Left renal cortex interstitium (tissue), 4 donors: ENCODE measurements at regions not wholly inside any gene's neighbourhood (a gene's known extent, or its start where the extent isn't known, plus 50 kb on each side); places are given as distances from the start of the nearest gene placed in this dataset.
"Not testable (repeated sequence)": the region's sequence is repeated elsewhere in the genome, so short reads cannot be mapped to it uniquely, and the experiment has no call there.

Source experiments
- DNase-seq, 4 donors: peaks; one replicate each; pipeline ENCODE4 v3.0.0-alpha.2; 2013; ENCODE audit warnings: low read depth in 4 of 4, low spot score in 2 of 4, missing footprints in 1 of 4

- DNase-seq = no peak
Observed at GRCh38 chr12:5163661-5164060, 120.0 kb downstream of the KCNA5 start.

GRCh38 chr12:5165296-5165970 is 121.8 kb downstream of the KCNA5 start:
- DNase-seq = no peak

- DNase-seq = no peak
Observed at GRCh38 chr12:5166976-5167375, 123.3 kb downstream of the KCNA5 start.

- DNase-seq = no peak
Observed at GRCh38 chr12:5168148-5168547, 124.5 kb downstream of the KCNA5 start.

GRCh38 chr12:5170844-5171243 is 127.2 kb downstream of the KCNA5 start:
- no peak for DNase-seq

GRCh38 chr12:5171701-5172100 is 128.0 kb downstream of the KCNA5 start:
- DNase-seq = peak in 3 of 4 donors; percentile 30 to 58 (median 41)

- DNase-seq = no peak
Observed at GRCh38 chr12:5172886-5173285, 129.2 kb downstream of the KCNA5 start.

- no peak for DNase-seq
Observed at GRCh38 chr12:5173511-5174011, 129.9 kb downstream of the KCNA5 start.

GRCh38 chr12:5175415-5175814 is 131.7 kb downstream of the KCNA5 start:
- not testable (repeated sequence) for DNase-seq

- DNase-seq = no peak
Observed at GRCh38 chr12:5176036-5176435, 132.4 kb downstream of the KCNA5 start.

GRCh38 chr12:5177096-5177495 is 133.4 kb downstream of the KCNA5 start:
- no peak for DNase-seq

- no peak for DNase-seq
Observed at GRCh38 chr12:5177731-5178130, 134.1 kb downstream of the KCNA5 start.

- DNase-seq = no peak
Observed at GRCh38 chr12:5178571-5178970, 134.9 kb downstream of the KCNA5 start.

- no peak for DNase-seq
Observed at GRCh38 chr12:5180496-5180895, 136.8 kb downstream of the KCNA5 start.

GRCh38 chr12:5184186-5184585 is 140.5 kb downstream of the KCNA5 start:
- no peak for DNase-seq

GRCh38 chr12:5185435-5186069 is 141.9 kb downstream of the KCNA5 start:
- DNase-seq = no peak

- no peak for DNase-seq
Observed at GRCh38 chr12:5186715-5187114, 143.0 kb downstream of the KCNA5 start.

GRCh38 chr12:5187136-5187535 is 143.5 kb downstream of the KCNA5 start:
- no peak for DNase-seq

GRCh38 chr12:5188472-5188871 is 144.8 kb downstream of the KCNA5 start:
- DNase-seq = no peak

- no peak for DNase-seq
Observed at GRCh38 chr12:5189173-5189572, 145.5 kb downstream of the KCNA5 start.

GRCh38 chr12:5191803-5192538 is 148.3 kb downstream of the KCNA5 start:
- no peak for DNase-seq

GRCh38 chr12:5192726-5193125 is 149.0 kb downstream of the KCNA5 start:
- no peak for DNase-seq
